A673 (cell line): ENCODE measurements at regions not wholly inside any gene's neighbourhood (a gene's known extent, or its start where the extent isn't known, plus 50 kb on each side); places are given as distances from the start of the nearest gene placed in this dataset.

ENCODE experiments used
- CTCF ChIP-seq: fragments of 300-800, 200-600 bp; sonication (generic); conservative IDR thresholded peaks from 2 replicates; pipeline ENCODE4 v1.5.1; 2017; ENCODE audit warnings: low read depth, mild to moderate bottlenecking, antibody characterized with exemption, low read length, moderate library complexity, mixed read lengths
- EZH2 ChIP-seq: fragments of 200-600 bp; sonication (generic); IDR thresholded peaks from 2 replicates; pipeline ENCODE4 v1.6.1; 2017; ENCODE audit warnings: borderline replicate concordance, low read depth, mild to moderate bottlenecking, mixed read lengths, antibody characterized with exemption, low read length; ENCODE audit not compliant: poor library complexity, severe bottlenecking

- TF ChIP-seq CTCF (no peak), EZH2 (no peak)
Observed at GRCh38 chr3:105093371-105094252, 273.1 kb upstream of the ALCAM start.
